HepG2 (cell line): ENCODE measurements at regions not wholly inside any gene's neighbourhood (a gene's known extent, or its start where the extent isn't known, plus 50 kb on each side); places are given as distances from the start of the nearest gene placed in this dataset.

Experiments used
- HNRNPL ChIP-seq: fragments of 200-400 bp; formaldehyde crosslinking; IDR thresholded peaks from 2 replicates; pipeline ENCODE4 v1.6.1; 2017; ENCODE audit warnings: mild to moderate bottlenecking, low read depth, low read length
- JUND ChIP-seq: sonication (generic); formaldehyde crosslinking; IDR thresholded peaks from 2 replicates; pipeline ENCODE4 v1.8.0; 2022; ENCODE audit warnings: mild to moderate bottlenecking, missing genetic modification reagents
- KLF15 ChIP-seq: sonication (generic); formaldehyde crosslinking; IDR thresholded peaks from 2 replicates; pipeline ENCODE4 v1.8.1; 2023; ENCODE audit warnings: borderline replicate concordance, mild to moderate bottlenecking, inconsistent platforms, missing genetic modification reagents, mixed read lengths
- ZNF3 ChIP-seq: IDR thresholded peaks from 2 replicates; pipeline ENCODE4 v1.7.0; 2017; ENCODE audit warnings: inconsistent platforms

GRCh38 chr7:86942081-86942480, 117.4 kb downstream of the ELAPOR2 start:
- TF ChIP-seq KLF15 (CRISPR knock-in tag) (no peak), JUND (CRISPR knock-in tag) (no peak), HNRNPL (no peak), ZNF3 (CRISPR knock-in tag) (no peak)
